Natural killer cell (primary cell): ENCODE measurements at regions not wholly inside any gene's neighbourhood (a gene's known extent, or its start where the extent isn't known, plus 50 kb on each side); places are given as distances from the start of the nearest gene placed in this dataset.
A peak's percentile ranks its signal among the peaks of the same experiment; 100 is the strongest.

Experiments
- ATAC-seq, 3 donors: fragments of 150-1000 bp in 2 of 3; fragments of 200-7000 bp in 1 of 3; cut with Tn5 transposase; 1 replicate in 1 of 3; 2 replicates in 2 of 3; pipeline ENCODE4 v1.10.0; 2021; ENCODE audit warnings: mild to moderate bottlenecking in 2 of 3, moderate library complexity in 2 of 3
- DNase-seq, 2 donors: peaks; one replicate each; pipeline versions ENCODE4 v3.0.0 to v3.0.0-alpha.2; 2013 to 2021; ENCODE audit warnings: mixed read lengths in 1 of 2
- H3K27ac ChIP-seq: one replicate; pipeline ENCODE4 v1.5.1; 2013; ENCODE audit warnings: mild to moderate bottlenecking, low read length
- H3K27me3 ChIP-seq: one replicate; pipeline ENCODE4 v1.6.1; 2013; ENCODE audit warnings: low read length; ENCODE audit not compliant: control insufficient read depth, insufficient read depth
- H3K36me3 ChIP-seq: one replicate; pipeline ENCODE4 v1.6.1; 2013; ENCODE audit warnings: low read length; ENCODE audit not compliant: control insufficient read depth, insufficient read depth
- H3K4me1 ChIP-seq: one replicate; pipeline ENCODE4 v1.6.1; 2013; ENCODE audit warnings: low read length; ENCODE audit not compliant: control insufficient read depth, insufficient read depth
- H3K4me3 ChIP-seq: one replicate; pipeline ENCODE4 v1.5.1; 2013; ENCODE audit warnings: low read length
- H3K9me3 ChIP-seq: one replicate; pipeline ENCODE4 v1.6.1; 2013; ENCODE audit warnings: low read length; ENCODE audit not compliant: control insufficient read depth, insufficient read depth
- H3K27ac Mint-ChIP-seq, 2 donors: one replicate each; pipeline ENCODE4 v1.8.0; 2022; ENCODE audit warnings: mild to moderate bottlenecking in 2 of 2, mixed read lengths in 2 of 2, moderate library complexity in 1 of 2
- H3K27me3 Mint-ChIP-seq, 2 donors: one replicate each; pipeline ENCODE4 v1.8.0; 2022; ENCODE audit warnings: low read depth in 2 of 2, mixed read lengths in 2 of 2
- H3K36me3 Mint-ChIP-seq: one replicate; pipeline ENCODE4 v1.8.0; 2022; ENCODE audit warnings: mixed read lengths
- H3K4me1 Mint-ChIP-seq, 2 donors: one replicate each; pipeline ENCODE4 v1.8.0; 2022; ENCODE audit warnings: mixed read lengths in 2 of 2
- H3K4me3 Mint-ChIP-seq: one replicate; pipeline ENCODE4 v1.8.0; 2022; ENCODE audit warnings: mild to moderate bottlenecking, moderate library complexity, mixed read lengths
- H3K9me3 Mint-ChIP-seq, 2 donors: one replicate each; pipeline ENCODE4 v1.8.0; 2022; ENCODE audit warnings: mixed read lengths in 2 of 2
- CTCF ChIP-seq: fragments of 200-600 bp; IDR thresholded peaks from one replicate; pipeline ENCODE4 v1.8.0; 2022; ENCODE audit warnings: antibody characterized with exemption
- WGBS: methylation state at CpG from one replicate; pipeline ENCODE4 v1.1.7; 2013; ENCODE audit warnings: missing lambda C conversion rate; ENCODE audit not compliant: insufficient coverage; 5-methylcytosine and 5-hydroxymethylcytosine counted together
- intact Hi-C: fragments of 100-400 bp; cut with micrococcal nuclease; formaldehyde crosslinking; loops from one replicate; pipeline ENCODE4 v1.14.2; 2022

GRCh38 chr13:80149736-80150135 is 191.2 kb downstream of the SPRY2 start:
- Histone ChIP-seq H3K27me3 (no peaks in the 10 kb centered on the region), H3K27ac (no peak overlapping the region), H3K36me3 (no peaks in the 10 kb centered on the region), H3K4me3 (no peak overlapping the region), H3K9me3 (no peaks in the 10 kb centered on the region), H3K4me1 (no peaks in the 10 kb centered on the region)
- H3K9me3 Mint-ChIP-seq, result no peaks in the 10 kb centered on the region
- no peak overlapping the region for H3K27ac Mint-ChIP-seq
- no peak for TF ChIP-seq CTCF
- intact Hi-C loops, result no loop called here
- no peaks in the 10 kb centered on the region for H3K4me1 Mint-ChIP-seq
- no peak for ATAC-seq
- H3K4me3 Mint-ChIP-seq, result no peak overlapping the region
- WGBS, result 98% methylated on average over 4 of the region's 4 CpGs
- H3K36me3 Mint-ChIP-seq, result no peaks in the 10 kb centered on the region
- no peak for DNase-seq
- no peaks in the 10 kb centered on the region for H3K27me3 Mint-ChIP-seq

- Mint-ChIP-seq H3K27me3 (no peaks in the 10 kb centered on the region), H3K27ac (no peak overlapping the region), H3K9me3 (no peaks in the 10 kb centered on the region), H3K36me3 (no peaks in the 10 kb centered on the region), H3K4me3 (no peak overlapping the region), H3K4me1 (no peaks in the 10 kb centered on the region)
- Histone ChIP-seq H3K4me3 (no peak overlapping the region), H3K36me3 (no peaks in the 10 kb centered on the region), H3K9me3 (no peaks in the 10 kb centered on the region), H3K27ac (no peak overlapping the region), H3K4me1 (no peaks in the 10 kb centered on the region), H3K27me3 (no peaks in the 10 kb centered on the region)
- no peak for TF ChIP-seq CTCF
- ATAC-seq, result peak in 1 of 3 donors; percentile 17
- intact Hi-C loops, result no loop called here
- 74% methylated on average over 3 of the region's 3 CpGs for WGBS
- DNase-seq, result no peak
Observed at GRCh38 chr13:80145171-80145690, 195.7 kb downstream of the SPRY2 start.

- no peaks in the 10 kb centered on the region for H3K27me3 Mint-ChIP-seq
- H3K4me3 Mint-ChIP-seq, result no peak overlapping the region
- no peaks in the 10 kb centered on the region for H3K27me3 ChIP-seq
- no peaks in the 10 kb centered on the region for H3K36me3 ChIP-seq
- intact Hi-C loops, result no loop called here
- no peak for TF ChIP-seq CTCF
- H3K9me3 Mint-ChIP-seq, result no peaks in the 10 kb centered on the region
- DNase-seq, result no peak
- no peaks in the 10 kb centered on the region for H3K4me1 ChIP-seq
- H3K9me3 ChIP-seq, result no peaks in the 10 kb centered on the region
- no peak for ATAC-seq
- no peak overlapping the region for H3K4me3 ChIP-seq
- H3K4me1 Mint-ChIP-seq, result no peaks in the 10 kb centered on the region
- no peak overlapping the region for H3K27ac ChIP-seq
- H3K36me3 Mint-ChIP-seq, result no peaks in the 10 kb centered on the region
- H3K27ac Mint-ChIP-seq, result no peak overlapping the region
Observed at GRCh38 chr13:80144493-80144892, 196.4 kb downstream of the SPRY2 start.

GRCh38 chr13:80141123-80141849 is 199.6 kb downstream of the SPRY2 start:
- no peak for TF ChIP-seq CTCF
- no peak for DNase-seq
- Histone ChIP-seq H3K4me3 (no peak overlapping the region), H3K9me3 (no peaks in the 10 kb centered on the region), H3K27ac (no peak overlapping the region), H3K36me3 (no peaks in the 10 kb centered on the region), H3K4me1 (no peaks in the 10 kb centered on the region), H3K27me3 (no peaks in the 10 kb centered on the region)
- Mint-ChIP-seq H3K27ac (no peak overlapping the region), H3K4me3 (no peak overlapping the region), H3K9me3 (no peaks in the 10 kb centered on the region), H3K36me3 (no peaks in the 10 kb centered on the region), H3K27me3 (no peaks in the 10 kb centered on the region), H3K4me1 (no peaks in the 10 kb centered on the region)
- WGBS, result 86% methylated on average over 7 of the region's 7 CpGs
- intact Hi-C loops, result no loop called here
- ATAC-seq, result no peak
